Adrenal gland (tissue), 9 donors: ENCODE measurements at regions not wholly inside any gene's neighbourhood (a gene's known extent, or its start where the extent isn't known, plus 50 kb on each side); places are given as distances from the start of the nearest gene placed in this dataset.

ENCODE experiments used
- DNase-seq, 7 donors: peaks; one replicate each; pipeline ENCODE4 v3.0.0-alpha.2; 2019 to 2020
- H3K27ac ChIP-seq, 5 donors: fragments of 200-600 bp; sonication (generic) in 4 of 5; 1 replicate in 3 of 5; 2 replicates in 2 of 5; pipeline versions ENCODE4 v1.5.1 to v1.8.0; 2016 to 2020; ENCODE audit warnings: mild to moderate bottlenecking in 1 of 5
- H3K27me3 ChIP-seq: fragments of 200-600 bp; 2 replicates; pipeline ENCODE4 v1.8.0; 2021
- H3K36me3 ChIP-seq, 2 donors: fragments of 200-600 bp; replicated peaks in 1 of 2; 1 replicate in 1 of 2; 2 replicates in 1 of 2; pipeline versions ENCODE4 v1.5.1 to v1.8.0; 2018 to 2022
- H3K4me1 ChIP-seq, 2 donors: fragments of 200-600 bp; replicated peaks in 1 of 2; 1 replicate in 1 of 2; 2 replicates in 1 of 2; pipeline versions ENCODE4 v1.5.1 to v1.8.0; 2018 to 2021
- H3K4me3 ChIP-seq, 4 donors: fragments of 200-600 bp; sonication (generic) in 3 of 4; one replicate each; pipeline ENCODE4 v1.5.1; 2016 to 2018
- H3K9me3 ChIP-seq, 3 donors: fragments of 200-600 bp; sonication (generic) in 1 of 3; replicated peaks in 1 of 3; 1 replicate in 2 of 3; 2 replicates in 1 of 3; pipeline versions ENCODE4 v1.5.1 to v1.8.0; 2016 to 2021
- POLR2A ChIP-seq, 2 donors: fragments of 450-650 bp; IDR thresholded peaks; one replicate each; pipeline ENCODE4 v1.6.1; 2017; ENCODE audit warnings: antibody characterized with exemption in 2 of 2, mild to moderate bottlenecking in 2 of 2, moderate library complexity in 1 of 2
- WGBS, 4 donors: extraction: QIAGEN DNeasy Blood & Tissue Kit in 2 of 4; methylation state at CpG; one replicate each; pipeline versions ENCODE4 v1.1.5 to v1.1.7; 2013 to 2017; 5-methylcytosine and 5-hydroxymethylcytosine counted together
- intact Hi-C, 2 donors: fragments of 100-400 bp; cut with DNase I; formaldehyde crosslinking; loops; one replicate each; pipeline versions ENCODE4 v1.14.1 to v1.15.0; 2022 to 2023
- TF ChIP-seq, protein P1 (sequence below), 6 experiments: fragments of 450-650 bp in 4 of 6; fragments of 200-600 bp in 2 of 6; sonication (generic) in 1 of 6; IDR thresholded peaks; 1 replicate in 5 of 6; 2 replicates in 1 of 6; pipeline versions ENCODE4 v1.5.1 to v1.8.0; 2016 to 2021; ENCODE audit warnings: antibody characterized with exemption in 6 of 6, mild to moderate bottlenecking in 2 of 6, moderate library complexity in 1 of 6
- donor health status: healthy with polysubstance abuse.
- donor health status: Bipolar disorder and iron deficiency.
- donor health status: DM: yes; HTN: yes; CAD: no.
- donor health status: DM: no; HTN: no; CAD: no.
- donor health status: DM: no; HTN: no; CAD: no.

DNA sequence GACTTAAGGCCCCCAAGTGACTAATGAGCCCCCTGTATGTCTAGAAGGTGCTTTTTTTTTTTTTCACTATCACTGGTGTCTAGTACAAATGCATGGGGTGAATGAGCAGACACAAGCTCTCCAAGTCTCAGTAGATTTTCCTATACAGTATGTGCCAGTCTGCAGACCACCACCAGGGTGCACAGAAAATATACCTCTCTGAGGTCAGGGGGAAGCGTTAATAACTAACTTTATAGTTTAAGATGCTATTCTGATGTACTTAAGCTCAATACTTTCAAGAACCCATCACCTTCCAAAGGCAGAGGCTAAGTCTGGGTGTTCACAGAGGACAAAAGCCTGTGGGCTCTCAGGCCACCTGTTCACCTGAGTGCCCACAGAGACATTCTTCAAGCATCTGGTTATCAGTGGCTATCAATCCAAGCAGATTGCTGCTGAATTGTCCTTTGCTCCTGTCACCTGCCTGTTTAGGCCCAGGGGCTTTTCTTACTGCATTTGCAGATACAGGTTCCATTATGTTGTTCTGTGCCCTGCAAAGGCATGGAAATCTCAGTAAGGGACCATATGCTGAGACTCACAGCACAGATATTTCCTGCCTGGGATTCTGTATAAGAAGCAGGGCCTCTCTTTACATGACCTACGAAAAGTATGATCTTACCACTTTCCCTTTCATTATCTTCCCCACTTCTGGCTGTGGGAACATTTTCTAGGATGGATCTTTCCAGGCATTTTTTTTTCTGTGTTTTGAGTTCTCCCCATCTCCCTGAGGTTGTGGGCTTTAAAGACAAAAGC is 534.6 kb downstream of the TNS1 start:
- Histone ChIP-seq H3K27me3 (no peaks in the 10 kb centered on the region), H3K4me1 (no peaks in the 10 kb centered on the region), H3K27ac (no peak overlapping the region), H3K9me3 (no peaks in the 10 kb centered on the region), H3K36me3 (no peaks in the 10 kb centered on the region), H3K4me3 (no peak overlapping the region)
- intact Hi-C loops: no loop called here
- no peak for DNase-seq
- TF ChIP-seq, protein P1, sequence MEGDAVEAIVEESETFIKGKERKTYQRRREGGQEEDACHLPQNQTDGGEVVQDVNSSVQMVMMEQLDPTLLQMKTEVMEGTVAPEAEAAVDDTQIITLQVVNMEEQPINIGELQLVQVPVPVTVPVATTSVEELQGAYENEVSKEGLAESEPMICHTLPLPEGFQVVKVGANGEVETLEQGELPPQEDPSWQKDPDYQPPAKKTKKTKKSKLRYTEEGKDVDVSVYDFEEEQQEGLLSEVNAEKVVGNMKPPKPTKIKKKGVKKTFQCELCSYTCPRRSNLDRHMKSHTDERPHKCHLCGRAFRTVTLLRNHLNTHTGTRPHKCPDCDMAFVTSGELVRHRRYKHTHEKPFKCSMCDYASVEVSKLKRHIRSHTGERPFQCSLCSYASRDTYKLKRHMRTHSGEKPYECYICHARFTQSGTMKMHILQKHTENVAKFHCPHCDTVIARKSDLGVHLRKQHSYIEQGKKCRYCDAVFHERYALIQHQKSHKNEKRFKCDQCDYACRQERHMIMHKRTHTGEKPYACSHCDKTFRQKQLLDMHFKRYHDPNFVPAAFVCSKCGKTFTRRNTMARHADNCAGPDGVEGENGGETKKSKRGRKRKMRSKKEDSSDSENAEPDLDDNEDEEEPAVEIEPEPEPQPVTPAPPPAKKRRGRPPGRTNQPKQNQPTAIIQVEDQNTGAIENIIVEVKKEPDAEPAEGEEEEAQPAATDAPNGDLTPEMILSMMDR (IDR thresholded peaks at IDR 0.05): no peak
- TF ChIP-seq POLR2A (IDR thresholded peaks at IDR 0.05): no peak
- WGBS, 4 donors: 81 to 94% (median 91%) methylated on average over 2 of the region's 2 CpGs

DNA sequence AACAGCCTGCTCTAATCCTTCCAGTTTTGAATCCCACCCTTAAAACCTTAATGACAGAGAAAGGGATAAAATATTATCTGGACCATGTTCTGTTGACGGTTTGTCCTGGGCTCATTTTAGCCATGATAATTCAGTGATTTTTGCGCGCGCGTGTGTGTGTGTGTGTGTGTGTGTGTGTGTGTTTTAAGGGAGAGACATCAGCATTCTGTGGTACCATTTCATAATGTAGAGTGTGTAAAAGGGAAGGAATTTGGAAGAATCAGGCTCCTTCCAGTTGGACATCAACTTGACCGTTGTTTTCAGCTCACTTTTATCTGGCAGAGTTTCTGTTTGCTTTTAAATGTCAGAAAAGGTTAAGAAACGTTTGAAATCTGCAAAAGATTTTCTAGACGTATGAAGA is 535.5 kb downstream of the TNS1 start:
- DNase-seq: no peak
- no peak overlapping the region for H3K27ac ChIP-seq
- WGBS, 4 donors: 60 to 73% (median 66%) methylated on average over 8 of the region's 8 CpGs

DNA sequence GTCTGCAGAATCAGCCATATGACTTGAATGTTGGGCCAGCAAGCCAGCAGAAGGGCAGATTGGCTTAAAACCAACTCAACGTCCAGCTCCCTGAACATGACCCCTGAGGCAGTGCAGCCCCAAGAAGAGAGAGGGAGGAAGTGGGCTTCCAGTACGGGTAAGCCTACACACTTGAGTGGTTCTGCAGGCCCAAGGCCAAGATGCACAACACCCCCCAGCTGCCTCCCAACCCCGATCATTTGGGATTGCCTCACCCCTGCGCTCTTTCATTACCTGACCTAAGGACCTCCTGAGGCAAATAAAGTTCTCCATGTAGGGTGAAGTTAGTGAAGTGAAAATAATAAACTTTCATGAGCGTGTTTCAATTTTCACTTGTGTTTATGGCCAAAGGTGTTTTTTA is 536.0 kb downstream of the TNS1 start:
- Histone ChIP-seq H3K9me3 (no peaks in the 10 kb centered on the region), H3K4me1 (no peaks in the 10 kb centered on the region), H3K27ac (no peak overlapping the region), H3K4me3 (no peak overlapping the region), H3K27me3 (no peaks in the 10 kb centered on the region), H3K36me3 (no peaks in the 10 kb centered on the region)
- 77 to 82% (median 79%) methylated on average over 5 of the region's 5 CpGs for WGBS, 4 donors
- no peak for DNase-seq
- TF ChIP-seq POLR2A (IDR thresholded peaks at IDR 0.05): no peak
- TF ChIP-seq, protein P1 (IDR thresholded peaks at IDR 0.05): no peak
- intact Hi-C loops: no loop called here

More for the DNA sequence above, 535.5 kb downstream of the TNS1 start:
- intact Hi-C loops: no loop called here
- no peak for TF ChIP-seq POLR2A (IDR thresholded peaks at IDR 0.05)
- TF ChIP-seq, protein P1 (IDR thresholded peaks at IDR 0.05): no peak
- Histone ChIP-seq H3K36me3 (no peaks in the 10 kb centered on the region), H3K27me3 (no peaks in the 10 kb centered on the region), H3K4me3 (no peak overlapping the region), H3K9me3 (no peaks in the 10 kb centered on the region), H3K4me1 (no peaks in the 10 kb centered on the region)

DNA sequence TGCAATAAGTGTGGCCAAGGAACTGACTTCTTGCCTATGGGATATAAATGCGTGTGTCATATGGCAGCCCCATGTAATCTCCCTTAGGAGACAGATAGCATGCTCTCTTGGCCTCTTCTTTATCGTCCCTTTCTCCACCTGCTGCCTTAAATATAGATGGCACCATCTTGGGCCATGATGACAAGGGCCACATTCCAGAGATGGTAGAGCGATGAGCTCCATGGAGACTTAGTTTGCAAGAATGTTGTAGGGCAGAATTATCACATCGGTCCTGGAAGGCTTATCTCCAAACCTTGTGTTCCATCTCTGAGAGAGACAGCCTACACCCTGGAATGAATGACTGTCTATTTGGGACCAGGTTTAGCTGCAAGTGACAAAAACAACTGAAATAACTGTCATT is 536.7 kb downstream of the TNS1 start:
- Histone ChIP-seq H3K27ac (no peak overlapping the region), H3K36me3 (no peaks in the 10 kb centered on the region)

More for the DNA sequence above, 536.7 kb downstream of the TNS1 start:
- H3K4me1 ChIP-seq: no peaks in the 10 kb centered on the region
- H3K27me3 ChIP-seq: no peaks in the 10 kb centered on the region
- intact Hi-C loops: no loop called here
- WGBS, 4 donors: 91 to 98% (median 96%) methylated on average over 4 of the region's 4 CpGs
- H3K9me3 ChIP-seq: no peaks in the 10 kb centered on the region
- no peak overlapping the region for H3K4me3 ChIP-seq
- DNase-seq: no peak
- TF ChIP-seq POLR2A (IDR thresholded peaks at IDR 0.05): no peak
- TF ChIP-seq, protein P1 (IDR thresholded peaks at IDR 0.05): no peak
